ENCODE measurements at regions not wholly inside any gene's neighbourhood (a gene's known extent, or its start where the extent isn't known, plus 50 kb on each side); places are given as distances from the start of the nearest gene placed in this dataset.

- TF ChIP-seq, protein P1, sequence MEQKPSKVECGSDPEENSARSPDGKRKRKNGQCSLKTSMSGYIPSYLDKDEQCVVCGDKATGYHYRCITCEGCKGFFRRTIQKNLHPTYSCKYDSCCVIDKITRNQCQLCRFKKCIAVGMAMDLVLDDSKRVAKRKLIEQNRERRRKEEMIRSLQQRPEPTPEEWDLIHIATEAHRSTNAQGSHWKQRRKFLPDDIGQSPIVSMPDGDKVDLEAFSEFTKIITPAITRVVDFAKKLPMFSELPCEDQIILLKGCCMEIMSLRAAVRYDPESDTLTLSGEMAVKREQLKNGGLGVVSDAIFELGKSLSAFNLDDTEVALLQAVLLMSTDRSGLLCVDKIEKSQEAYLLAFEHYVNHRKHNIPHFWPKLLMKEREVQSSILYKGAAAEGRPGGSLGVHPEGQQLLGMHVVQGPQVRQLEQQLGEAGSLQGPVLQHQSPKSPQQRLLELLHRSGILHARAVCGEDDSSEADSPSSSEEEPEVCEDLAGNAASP (IDR thresholded peaks at IDR 0.05), result no peak
Observed at GRCh38 chr4:170281027-170281426, 191.3 kb upstream of the AADAT start (continued).

DNA sequence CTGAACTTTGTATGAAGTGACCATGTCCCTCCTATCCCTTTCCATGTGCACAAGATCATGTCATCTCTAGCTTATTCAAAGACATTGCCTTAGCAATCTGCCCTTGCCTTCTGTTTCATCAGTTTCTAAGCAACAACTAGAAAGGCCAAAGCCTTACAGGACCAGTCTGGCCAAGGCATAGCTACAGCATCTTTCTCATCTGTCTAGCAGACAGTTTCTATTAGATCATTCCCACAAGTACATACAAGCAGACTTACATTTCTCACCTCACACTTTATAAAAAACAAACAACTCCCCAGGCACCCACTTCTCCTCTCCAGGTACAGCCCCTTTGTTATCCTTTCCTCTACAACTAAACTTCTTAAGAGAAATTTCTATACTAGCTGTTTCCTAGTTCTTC, 188.7 kb upstream of the AADAT start:
- no peaks in the 10 kb centered on the region for H3K4me1 ChIP-seq (replicated peaks in 1 of 2; ENCODE audit: control insufficient read depth in 2 of 2, insufficient read depth in 2 of 2, low read length in 2 of 2)
- no peak overlapping the region for H3K4me2 ChIP-seq (ENCODE audit: insufficient read depth, low read length)
- no peak for DNase-seq (ENCODE audit: extremely low read depth in 1 of 4, low spot score in 3 of 4)
- ATAC-seq, result no peak
- ChIA-PET POLR2A (no interaction called here), CTCF (ENCODE audit: low intra/inter-chr PET ratio) (no interaction called here)
- no peak overlapping the region for H3K9ac ChIP-seq (ENCODE audit: insufficient read depth in 1 of 2, low read depth in 2 of 2, low read length in 2 of 2)
- H3K4me3 ChIP-seq, result no peak overlapping the region
- no peaks in the 10 kb centered on the region for H3K9me3 ChIP-seq (replicated peaks; ENCODE audit: control insufficient read depth, insufficient read depth, low read depth, low read length)
- H3K79me2 ChIP-seq (ENCODE audit: control insufficient read depth, insufficient read depth, low read length), result no peaks in the 10 kb centered on the region
- intact Hi-C loops (cut with micrococcal nuclease) (no loop called here), in situ Hi-C loops (cut with MboI) (no loop called here)
- no peaks in the 10 kb centered on the region for H4K20me1 ChIP-seq (replicated peaks; ENCODE audit: control insufficient read depth, insufficient read depth, low read length)
- BruUV-seq (replicated peaks), result no TSS peak
- H3K9me1 ChIP-seq (ENCODE audit: control insufficient read depth, insufficient read depth, low read length), result no peaks in the 10 kb centered on the region
- no peak for TF ChIP-seq KDM2B (CRISPR knock-in tag; IDR thresholded peaks at IDR 0.05)
- no peak for FAIRE-seq
- H3K36me3 ChIP-seq (ENCODE audit: control insufficient read depth, insufficient read depth, low read length), result no peaks in the 10 kb centered on the region
- no peak overlapping the region for H3K27ac ChIP-seq (ENCODE audit: extremely low read depth, low read depth, low read length)
- H3K27me3 ChIP-seq (ENCODE audit: control insufficient read depth in 2 of 2, insufficient read depth in 2 of 2, low read length in 2 of 2), result no peaks in the 10 kb centered on the region
- H2AFZ ChIP-seq (ENCODE audit: low read depth, low read length), result no peak overlapping the region

DNA sequence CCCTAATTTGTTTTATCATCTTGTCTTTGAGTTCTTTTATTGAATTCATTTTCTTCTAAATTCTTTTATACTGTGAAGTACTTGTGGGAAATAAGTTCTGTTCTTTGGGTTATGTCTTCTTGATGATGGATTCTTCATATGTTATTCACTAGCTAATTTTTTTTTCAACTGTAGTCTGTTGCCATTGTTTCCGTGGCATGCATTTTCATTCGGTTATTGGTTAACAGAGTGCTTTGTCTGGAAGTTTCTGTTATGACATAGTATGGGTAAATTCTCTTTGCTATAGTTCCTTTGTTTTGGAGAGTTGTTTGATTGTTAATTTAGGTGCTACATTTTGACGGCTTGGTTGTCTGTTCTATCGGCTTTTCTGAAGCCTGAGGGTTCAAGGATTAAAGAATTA, 184.9 kb upstream of the AADAT start:
- Histone ChIP-seq H2AFZ (ENCODE audit: low read depth, low read length) (no peak overlapping the region), H4K20me1 (replicated peaks; ENCODE audit: control insufficient read depth, insufficient read depth, low read length) (no peaks in the 10 kb centered on the region), H3K27me3 (ENCODE audit: control insufficient read depth in 2 of 2, insufficient read depth in 2 of 2, low read length in 2 of 2) (no peaks in the 10 kb centered on the region), H3K4me2 (ENCODE audit: insufficient read depth, low read length) (no peak overlapping the region), H3K36me3 (ENCODE audit: control insufficient read depth, insufficient read depth, low read length) (no peaks in the 10 kb centered on the region), H3K27ac (ENCODE audit: extremely low read depth, low read depth, low read length) (no peak overlapping the region), H3K4me1 (replicated peaks in 1 of 2; ENCODE audit: control insufficient read depth in 2 of 2, insufficient read depth in 2 of 2, low read length in 2 of 2) (no peaks in the 10 kb centered on the region), H3K4me3 (no peak overlapping the region), H3K9me3 (replicated peaks; ENCODE audit: control insufficient read depth, insufficient read depth, low read depth, low read length) (no peaks in the 10 kb centered on the region), H3K9ac (ENCODE audit: insufficient read depth in 1 of 2, low read depth in 2 of 2, low read length in 2 of 2) (no peak overlapping the region), H3K9me1 (ENCODE audit: control insufficient read depth, insufficient read depth, low read length) (no peaks in the 10 kb centered on the region), H3K79me2 (ENCODE audit: control insufficient read depth, insufficient read depth, low read length) (no peaks in the 10 kb centered on the region)
- in situ Hi-C loops (cut with MboI) (no loop called here), intact Hi-C loops (cut with micrococcal nuclease) (no loop called here)
- no peak for TF ChIP-seq EP300 (IDR thresholded peaks at IDR 0.05; ENCODE audit: low read length)
- no peak for TF ChIP-seq DIDO1 (tag; IDR thresholded peaks at IDR 0.05; ENCODE audit: low read depth)
- no peak for TF ChIP-seq RBM39 (optimal IDR thresholded peaks at IDR 0.05; ENCODE audit: low read depth, low read length)
- no peak for TF ChIP-seq NR2C2 (CRISPR knock-in tag; IDR thresholded peaks at IDR 0.05)
- TF ChIP-seq NR2C2 (tag; IDR thresholded peaks at IDR 0.05), result no peak
- no peak for TF ChIP-seq MED1 (CRISPR knock-in tag; IDR thresholded peaks at IDR 0.05; ENCODE audit: borderline replicate concordance)
- WGBS (ENCODE audit: insufficient coverage, low coverage, missing lambda C conversion rate), result 0% methylated on average over 4 of the region's 4 CpGs
- no peak for FAIRE-seq
- no peak for ATAC-seq
- POLR2A ChIA-PET, result no interaction called here
- no TSS peak for BruUV-seq (replicated peaks)
- no peak for DNase-seq (ENCODE audit: extremely low read depth in 1 of 4, low spot score in 3 of 4)
- CTCF ChIA-PET (ENCODE audit: low intra/inter-chr PET ratio), result no interaction called here

All from K562 (cell line).